ENCODE measurements at regions not wholly inside any gene's neighbourhood (a gene's known extent, or its start where the extent isn't known, plus 50 kb on each side); places are given as distances from the start of the nearest gene placed in this dataset.

DNA sequence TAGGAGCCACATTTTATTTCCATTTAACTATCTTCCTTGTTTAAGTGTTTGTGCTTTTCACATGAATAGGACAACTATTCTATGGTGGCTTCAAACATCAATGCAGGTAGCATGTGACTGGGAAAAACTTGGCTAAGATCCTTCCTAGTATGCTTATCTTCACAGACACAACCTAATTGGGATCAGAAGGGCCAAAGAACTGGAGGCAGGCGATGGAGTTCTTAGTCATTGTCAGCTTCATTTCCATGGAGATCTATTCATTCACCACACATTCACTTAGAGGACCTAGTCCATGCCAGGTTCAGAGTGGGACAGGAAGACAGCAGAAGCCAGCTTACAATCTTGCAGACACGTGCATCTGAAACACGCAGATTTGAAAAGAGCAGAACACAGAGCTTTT lies 277.5 kb upstream of the PPP2R3A start:
- ATAC-seq (no peak), DNase-seq (no peak)
- Mint-ChIP-seq H3K27ac (no peak overlapping the region), H3K4me3 (no peak overlapping the region), H3K27me3 (peaks cover 0 to 4% (median 0%) of the 10 kb centered on the region in 5 donors), H3K4me1 (no peaks in the 10 kb centered on the region), H3K9me3 (peaks cover 0 to 8% (median 4%) of the 10 kb centered on the region in 11 donors), H3K36me3 (no peaks in the 10 kb centered on the region)
- ChIA-PET POLR2A (no interaction called here), CTCF (no interaction called here)
- Histone ChIP-seq H3K27ac (ENCODE audit: low read depth, low read length) (no peak overlapping the region), H3K9me3 (ENCODE audit: control insufficient read depth in 2 of 3, low read length in 3 of 3) (no peaks in the 10 kb centered on the region), H3K4me3 (ENCODE audit: low read length) (no peak overlapping the region), H3K27me3 (ENCODE audit: control insufficient read depth in 2 of 2, insufficient read depth in 2 of 2, low read length in 2 of 2) (no peaks in the 10 kb centered on the region), H3K36me3 (ENCODE audit: control insufficient read depth in 2 of 3, insufficient read depth in 3 of 3, low read length in 3 of 3) (no peaks in the 10 kb centered on the region), H3K4me1 (ENCODE audit: control insufficient read depth in 2 of 2, insufficient read depth in 2 of 2, low read length in 2 of 2) (no peaks in the 10 kb centered on the region)
- intact Hi-C loops (cut with micrococcal nuclease): no loop called here

DNA sequence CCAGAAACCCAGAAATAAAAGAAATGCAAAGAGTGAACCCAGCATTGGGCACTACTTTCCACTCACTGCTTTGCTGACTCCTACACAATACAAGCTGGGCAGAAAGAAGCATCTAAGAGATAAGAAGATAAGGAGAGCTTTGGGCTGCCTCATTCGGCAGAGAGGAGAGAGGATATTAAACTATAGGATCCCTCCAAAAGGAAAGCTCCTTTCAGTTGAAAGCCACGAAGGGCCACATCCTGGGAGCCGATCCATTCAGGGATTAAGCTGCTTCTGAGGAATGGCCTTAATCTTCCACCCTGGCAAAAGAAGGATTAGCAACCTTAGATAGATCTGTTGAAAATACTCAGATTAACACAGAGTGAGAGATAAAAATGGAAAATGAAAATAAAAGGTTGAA lies 274.9 kb upstream of the PPP2R3A start:
- ChIA-PET CTCF (no interaction called here), POLR2A (no interaction called here)
- peaks cover 0 to 4% (median 0%) of the 10 kb centered on the region in 5 donors for H3K27me3 Mint-ChIP-seq
- no peaks in the 10 kb centered on the region for H3K27me3 ChIP-seq (ENCODE audit: control insufficient read depth in 2 of 2, insufficient read depth in 2 of 2, low read length in 2 of 2)
- ATAC-seq (no peak), DNase-seq (no peak)
- H3K27ac ChIP-seq (ENCODE audit: low read depth, low read length): no peak overlapping the region
- H3K4me3 ChIP-seq (ENCODE audit: low read length): no peak overlapping the region
- H3K4me3 Mint-ChIP-seq: no peak overlapping the region
- intact Hi-C loops (cut with micrococcal nuclease): no loop called here
- H3K27ac Mint-ChIP-seq: no peak overlapping the region
- no peaks in the 10 kb centered on the region for H3K4me1 Mint-ChIP-seq
- peaks cover 0 to 10% (median 2%) of the 10 kb centered on the region in 11 donors for H3K9me3 Mint-ChIP-seq
- no peaks in the 10 kb centered on the region for H3K9me3 ChIP-seq (ENCODE audit: control insufficient read depth in 2 of 3, low read length in 3 of 3)
- H3K36me3 ChIP-seq (ENCODE audit: control insufficient read depth in 2 of 3, insufficient read depth in 3 of 3, low read length in 3 of 3): no peaks in the 10 kb centered on the region
- no peaks in the 10 kb centered on the region for H3K36me3 Mint-ChIP-seq
- no peaks in the 10 kb centered on the region for H3K4me1 ChIP-seq (ENCODE audit: control insufficient read depth in 2 of 2, insufficient read depth in 2 of 2, low read length in 2 of 2)

DNA sequence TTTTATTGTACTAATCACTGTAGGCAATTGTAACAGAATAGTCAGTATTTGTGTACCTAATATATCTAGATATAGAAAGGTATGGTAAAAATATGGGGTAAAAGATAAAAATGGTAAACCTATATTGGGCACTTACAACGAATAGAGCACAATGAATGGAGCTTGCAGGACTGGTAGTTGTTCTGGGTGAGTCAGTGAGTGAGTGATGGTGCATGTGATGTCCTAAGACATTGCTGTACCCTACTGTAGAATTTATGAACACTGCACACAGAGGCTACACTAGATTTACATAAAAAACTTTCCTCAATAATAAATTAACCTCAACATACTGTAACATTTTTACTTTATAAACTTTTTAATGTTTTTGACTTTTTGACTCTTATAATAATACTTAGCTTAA lies 274.3 kb upstream of the PPP2R3A start:
- H3K9me3 Mint-ChIP-seq: peaks cover 0 to 10% (median 2%) of the 10 kb centered on the region in 11 donors
- Histone ChIP-seq H3K27ac (ENCODE audit: low read depth, low read length) (no peak overlapping the region), H3K9me3 (ENCODE audit: control insufficient read depth in 2 of 3, low read length in 3 of 3) (no peaks in the 10 kb centered on the region), H3K4me1 (ENCODE audit: control insufficient read depth in 2 of 2, insufficient read depth in 2 of 2, low read length in 2 of 2) (no peaks in the 10 kb centered on the region), H3K4me3 (ENCODE audit: low read length) (no peak overlapping the region), H3K27me3 (ENCODE audit: control insufficient read depth in 2 of 2, insufficient read depth in 2 of 2, low read length in 2 of 2) (no peaks in the 10 kb centered on the region), H3K36me3 (ENCODE audit: control insufficient read depth in 2 of 3, insufficient read depth in 3 of 3, low read length in 3 of 3) (no peaks in the 10 kb centered on the region)
- ChIA-PET POLR2A (no interaction called here), CTCF (no interaction called here)
- ATAC-seq (no peak), DNase-seq (no peak)
- H3K27me3 Mint-ChIP-seq: peaks cover 0 to 4% (median 0%) of the 10 kb centered on the region in 5 donors
- intact Hi-C loops (cut with micrococcal nuclease): no loop called here
- no peak overlapping the region for H3K27ac Mint-ChIP-seq
- H3K4me1 Mint-ChIP-seq: no peaks in the 10 kb centered on the region
- no peaks in the 10 kb centered on the region for H3K36me3 Mint-ChIP-seq
- H3K4me3 Mint-ChIP-seq: no peak overlapping the region

DNA sequence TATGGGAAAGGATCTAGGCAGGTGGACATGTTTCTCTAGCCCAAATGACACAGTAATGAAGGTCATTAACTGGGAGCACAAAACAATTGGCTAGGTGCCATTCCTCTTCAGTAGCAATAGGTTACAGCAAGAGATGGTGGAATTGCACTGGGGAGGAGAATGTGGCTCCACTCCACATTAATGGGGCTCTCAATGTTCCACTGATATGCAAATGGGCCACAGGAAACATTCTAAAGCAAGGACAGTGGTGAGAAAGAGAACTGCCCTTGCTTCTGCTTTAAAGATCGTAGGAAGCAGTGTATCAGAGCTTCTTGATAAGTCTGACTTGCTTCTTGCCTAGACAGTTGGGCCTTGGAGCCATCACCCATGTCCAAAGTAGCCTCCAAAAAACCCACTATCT lies 271.4 kb upstream of the PPP2R3A start:
- Mint-ChIP-seq H3K4me3 (no peak overlapping the region), H3K36me3 (no peaks in the 10 kb centered on the region), H3K27me3 (peaks cover 0 to 4% (median 0%) of the 10 kb centered on the region in 5 donors), H3K4me1 (no peaks in the 10 kb centered on the region), H3K9me3 (peaks cover 0 to 6% (median 0%) of the 10 kb centered on the region in 11 donors), H3K27ac (no peak overlapping the region)
- H3K36me3 ChIP-seq (ENCODE audit: control insufficient read depth in 2 of 3, insufficient read depth in 3 of 3, low read length in 3 of 3): no peaks in the 10 kb centered on the region
- no peaks in the 10 kb centered on the region for H3K27me3 ChIP-seq (ENCODE audit: control insufficient read depth in 2 of 2, insufficient read depth in 2 of 2, low read length in 2 of 2)
- no peak overlapping the region for H3K4me3 ChIP-seq (ENCODE audit: low read length)
- no peaks in the 10 kb centered on the region for H3K9me3 ChIP-seq (ENCODE audit: control insufficient read depth in 2 of 3, low read length in 3 of 3)
- POLR2A ChIA-PET: no interaction called here
- DNase-seq: no peak
- intact Hi-C loops (cut with micrococcal nuclease): no loop called here
- CTCF ChIA-PET: no interaction called here
- no peak overlapping the region for H3K27ac ChIP-seq (ENCODE audit: low read depth, low read length)
- ATAC-seq: no peak
- H3K4me1 ChIP-seq (ENCODE audit: control insufficient read depth in 2 of 2, insufficient read depth in 2 of 2, low read length in 2 of 2): no peaks in the 10 kb centered on the region

DNA sequence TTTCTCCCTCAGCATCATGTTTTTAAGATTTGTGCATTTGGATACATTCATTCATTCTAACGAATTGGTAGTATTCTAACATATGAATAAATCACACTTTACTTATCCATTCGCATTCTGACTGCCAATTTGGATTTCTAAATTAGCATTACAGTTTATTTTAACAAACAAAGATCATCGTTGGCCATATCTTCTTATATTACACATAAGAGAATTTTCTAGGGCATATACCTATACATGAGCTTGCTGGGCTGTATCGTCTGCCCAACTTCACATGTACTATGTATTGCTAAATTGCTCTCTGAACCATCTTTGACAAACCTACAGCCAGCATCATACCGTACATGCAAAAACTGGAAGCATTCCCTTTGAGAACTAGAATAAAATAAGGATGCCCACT lies 265.8 kb upstream of the PPP2R3A start:
- no peaks in the 10 kb centered on the region for H3K4me1 Mint-ChIP-seq
- Histone ChIP-seq H3K36me3 (ENCODE audit: control insufficient read depth in 2 of 3, insufficient read depth in 3 of 3, low read length in 3 of 3) (no peaks in the 10 kb centered on the region), H3K4me3 (ENCODE audit: low read length) (no peak overlapping the region), H3K27me3 (ENCODE audit: control insufficient read depth in 2 of 2, insufficient read depth in 2 of 2, low read length in 2 of 2) (no peaks in the 10 kb centered on the region), H3K9me3 (ENCODE audit: control insufficient read depth in 2 of 3, low read length in 3 of 3) (no peaks in the 10 kb centered on the region), H3K4me1 (ENCODE audit: control insufficient read depth in 2 of 2, insufficient read depth in 2 of 2, low read length in 2 of 2) (no peaks in the 10 kb centered on the region), H3K27ac (ENCODE audit: low read depth, low read length) (no peak overlapping the region)
- H3K27ac Mint-ChIP-seq: no peak overlapping the region
- H3K27me3 Mint-ChIP-seq: no peaks in the 10 kb centered on the region
- DNase-seq: no peak
- H3K9me3 Mint-ChIP-seq: peaks cover 0 to 7% (median 0%) of the 10 kb centered on the region in 11 donors
- POLR2A ChIA-PET: no interaction called here
- CTCF ChIA-PET: no interaction called here
- H3K36me3 Mint-ChIP-seq: no peaks in the 10 kb centered on the region
- no peak for ATAC-seq
- H3K4me3 Mint-ChIP-seq: no peak overlapping the region
- intact Hi-C loops (cut with micrococcal nuclease): no loop called here

DNA sequence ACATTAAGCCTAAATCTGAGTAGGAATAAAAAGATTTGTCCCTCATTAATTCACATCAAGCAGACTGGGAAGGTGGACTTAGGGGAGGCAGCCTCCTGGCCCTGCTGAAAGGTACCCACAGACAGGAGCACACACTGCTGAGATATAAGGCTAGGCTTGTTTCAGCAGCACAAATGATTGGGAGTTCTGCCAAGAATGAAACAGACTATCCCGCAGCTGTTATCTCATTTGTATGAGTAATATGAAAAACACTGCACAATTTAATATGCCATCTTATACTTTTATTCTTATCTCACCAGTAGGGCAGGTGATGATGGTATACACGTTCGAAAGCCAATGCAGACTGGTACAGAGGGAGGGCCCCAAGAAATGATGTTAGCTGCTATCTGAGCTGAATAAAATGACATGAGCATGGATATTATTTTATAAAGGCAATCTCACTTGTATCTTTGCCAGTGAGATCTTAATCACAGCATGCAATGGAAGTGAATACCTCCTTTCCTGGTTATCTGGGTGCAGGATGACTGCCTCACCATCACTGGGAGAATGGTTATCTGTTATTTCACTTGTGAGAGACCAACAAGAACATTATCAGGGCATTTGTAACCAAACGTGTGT lies 258.7 kb upstream of the PPP2R3A start:
- H3K27me3 ChIP-seq (ENCODE audit: control insufficient read depth in 2 of 2, insufficient read depth in 2 of 2, low read length in 2 of 2): no peaks in the 10 kb centered on the region
- Mint-ChIP-seq H3K27ac (no peak overlapping the region), H3K27me3 (peaks cover 0 to 5% (median 0%) of the 10 kb centered on the region in 5 donors), H3K36me3 (no peaks in the 10 kb centered on the region), H3K9me3 (peaks cover 0 to 2% (median 0%) of the 10 kb centered on the region in 11 donors), H3K4me1 (no peaks in the 10 kb centered on the region), H3K4me3 (no peak overlapping the region)
- H3K4me1 ChIP-seq (ENCODE audit: control insufficient read depth in 2 of 2, insufficient read depth in 2 of 2, low read length in 2 of 2): no peaks in the 10 kb centered on the region
- DNase-seq: no peak
- no peak overlapping the region for H3K27ac ChIP-seq (ENCODE audit: low read depth, low read length)
- no peaks in the 10 kb centered on the region for H3K9me3 ChIP-seq (ENCODE audit: control insufficient read depth in 2 of 3, low read length in 3 of 3)
- ChIA-PET POLR2A (no interaction called here), CTCF (no interaction called here)
- ATAC-seq: no peak
- no peak overlapping the region for H3K4me3 ChIP-seq (ENCODE audit: low read length)
- no peaks in the 10 kb centered on the region for H3K36me3 ChIP-seq (ENCODE audit: control insufficient read depth in 2 of 3, insufficient read depth in 3 of 3, low read length in 3 of 3)
- intact Hi-C loops (cut with micrococcal nuclease): no loop called here

DNA sequence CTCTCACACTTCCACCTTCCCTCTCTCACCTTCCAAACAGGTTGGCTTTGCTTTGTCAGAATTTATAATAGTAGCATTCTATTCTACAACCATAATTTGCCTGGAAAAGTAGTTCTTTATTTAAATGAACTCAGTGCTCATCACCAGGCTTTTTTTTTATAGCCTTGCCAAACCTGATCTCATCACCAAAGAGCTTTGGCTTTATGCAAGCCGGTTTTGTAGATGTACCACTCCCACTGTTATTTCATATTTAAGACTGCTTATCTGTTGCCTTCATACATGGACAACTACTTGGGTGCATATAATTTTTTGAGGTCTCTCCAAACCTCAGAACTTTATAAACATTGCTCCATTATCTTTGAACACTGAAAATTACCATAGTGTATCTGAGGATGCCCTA lies 246.1 kb upstream of the PPP2R3A start:
- H3K4me1 Mint-ChIP-seq: no peaks in the 10 kb centered on the region

More for the DNA sequence above, 246.1 kb upstream of the PPP2R3A start:
- Histone ChIP-seq H3K9me3 (ENCODE audit: control insufficient read depth in 2 of 3, low read length in 3 of 3) (no peaks in the 10 kb centered on the region), H3K27me3 (ENCODE audit: control insufficient read depth in 2 of 2, insufficient read depth in 2 of 2, low read length in 2 of 2) (no peaks in the 10 kb centered on the region), H3K4me1 (ENCODE audit: control insufficient read depth in 2 of 2, insufficient read depth in 2 of 2, low read length in 2 of 2) (no peaks in the 10 kb centered on the region), H3K27ac (ENCODE audit: low read depth, low read length) (no peak overlapping the region), H3K36me3 (ENCODE audit: control insufficient read depth in 2 of 3, insufficient read depth in 3 of 3, low read length in 3 of 3) (no peaks in the 10 kb centered on the region), H3K4me3 (ENCODE audit: low read length) (no peak overlapping the region)
- Mint-ChIP-seq H3K4me3 (no peak overlapping the region), H3K27ac (no peak overlapping the region), H3K27me3 (peaks cover 0 to 6% (median 4%) of the 10 kb centered on the region in 5 donors), H3K36me3 (no peaks in the 10 kb centered on the region), H3K9me3 (peaks cover 0 to 27% (median 6%) of the 10 kb centered on the region in 11 donors)
- intact Hi-C loops (cut with micrococcal nuclease): no loop called here
- ATAC-seq (no peak), DNase-seq (no peak)
- CTCF ChIA-PET: no interaction called here
- POLR2A ChIA-PET: no interaction called here

All from naive thymus-derived CD4-positive, alpha-beta T cell (primary cell).